GM18870 (cell line): ENCODE measurements at regions not wholly inside any gene's neighbourhood (a gene's known extent, or its start where the extent isn't known, plus 50 kb on each side); places are given as distances from the start of the nearest gene placed in this dataset.
"Not testable (repeated sequence)": the region's sequence is repeated elsewhere in the genome, so short reads cannot be mapped to it uniquely, and the experiment has no call there.

Experiments used
- ATAC-seq: cut with Tn5 transposase; IDR thresholded peaks from one replicate; pipeline ENCODE4 v1.9.1; 2021; ENCODE audit warnings: moderate library complexity; ENCODE audit not compliant: unreplicated experiment

DNA sequence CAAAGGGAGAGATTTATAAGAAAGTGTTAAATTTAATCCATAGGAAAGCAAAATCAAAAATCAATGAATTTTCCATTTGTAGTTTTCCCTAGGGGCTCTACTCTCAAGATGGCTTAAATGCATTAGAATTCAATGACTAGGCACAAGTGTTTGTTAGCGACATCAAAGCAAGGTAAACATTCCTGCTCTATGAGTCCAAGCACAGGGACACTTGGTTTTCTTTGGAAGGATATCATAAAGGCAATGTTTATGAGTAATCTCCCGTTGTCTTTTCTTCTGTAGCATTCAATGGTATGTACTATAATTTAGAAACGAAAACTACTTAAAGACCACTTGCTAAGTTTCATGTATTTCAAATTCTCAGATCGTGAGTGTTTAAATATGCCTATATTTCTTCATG lies 54.8 kb upstream of the ZNF717 start:
- not testable (repeated sequence) for ATAC-seq

- not testable (repeated sequence) for ATAC-seq
Measured at GRCh38 chr3:75850301-75851008, 65.1 kb upstream of the ZNF717 start.

DNA sequence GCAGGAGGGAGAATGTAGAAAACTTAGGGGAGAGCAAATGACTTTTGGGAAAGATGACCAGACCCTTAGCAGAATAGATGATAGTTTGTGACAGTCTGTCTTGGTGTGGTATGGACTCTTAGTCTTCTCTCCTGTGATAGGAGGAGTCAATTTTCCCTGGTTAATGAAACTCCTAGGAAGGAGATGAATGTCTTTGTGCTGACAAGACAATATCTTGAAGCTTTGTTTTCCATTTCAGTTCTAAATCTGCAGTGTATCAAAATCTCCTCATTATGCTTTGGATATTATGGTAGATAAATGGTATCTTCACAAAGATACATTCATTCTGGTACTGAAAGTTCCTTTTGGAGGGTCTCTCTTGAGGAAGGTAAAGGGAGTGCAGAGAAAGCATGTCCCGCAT lies 77.8 kb upstream of the ZNF717 start:
- ATAC-seq, result no peak

- ATAC-seq, result no peak
Measured at GRCh38 chr3:75863878-75864277, 78.5 kb upstream of the ZNF717 start.

DNA sequence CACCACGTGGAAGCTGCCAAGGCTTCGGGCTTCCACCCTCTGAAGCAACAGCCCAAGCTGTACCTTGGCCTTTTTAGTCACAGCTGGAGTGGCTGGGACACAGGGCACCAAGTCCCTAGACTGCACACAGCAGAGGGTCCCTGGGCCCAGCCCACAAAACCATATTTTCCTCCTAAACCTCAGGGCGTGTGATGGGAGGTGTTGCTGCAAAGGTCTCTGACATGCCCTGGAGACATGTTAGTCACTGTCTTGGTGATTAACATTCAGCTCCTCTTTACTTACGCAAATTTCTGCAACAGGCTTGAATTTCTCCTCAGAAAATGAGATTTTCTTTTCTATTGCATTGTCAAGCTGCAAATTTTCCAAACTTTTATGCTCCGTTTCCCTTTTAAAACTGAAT lies 98.4 kb upstream of the ZNF717 start:
- not testable (repeated sequence) for ATAC-seq

- no peak for ATAC-seq
Measured at GRCh38 chr3:75886971-75887526, 101.7 kb upstream of the ZNF717 start.

GRCh38 chr3:75894234-75894633 lies 108.9 kb upstream of the ZNF717 start:
- no peak for ATAC-seq

DNA sequence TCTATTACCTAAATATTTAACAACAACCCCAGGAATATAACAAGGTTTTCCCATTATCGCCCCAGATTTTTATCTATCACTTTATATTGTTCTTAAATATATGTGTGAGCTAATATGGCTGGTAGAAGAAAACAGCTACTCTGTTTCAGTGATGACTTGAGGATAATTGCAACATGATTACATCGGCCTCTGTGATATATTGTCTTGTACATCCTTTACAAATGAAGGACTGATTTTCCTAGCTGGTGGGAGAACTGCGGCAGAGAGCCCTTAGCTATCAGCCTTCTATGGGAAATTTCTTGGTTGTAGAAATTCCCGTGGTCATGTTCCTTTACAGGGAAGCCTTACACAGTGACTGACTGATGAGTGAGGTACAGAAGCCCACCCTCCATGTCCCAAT lies 110.9 kb upstream of the ZNF717 start:
- no peak for ATAC-seq

DNA sequence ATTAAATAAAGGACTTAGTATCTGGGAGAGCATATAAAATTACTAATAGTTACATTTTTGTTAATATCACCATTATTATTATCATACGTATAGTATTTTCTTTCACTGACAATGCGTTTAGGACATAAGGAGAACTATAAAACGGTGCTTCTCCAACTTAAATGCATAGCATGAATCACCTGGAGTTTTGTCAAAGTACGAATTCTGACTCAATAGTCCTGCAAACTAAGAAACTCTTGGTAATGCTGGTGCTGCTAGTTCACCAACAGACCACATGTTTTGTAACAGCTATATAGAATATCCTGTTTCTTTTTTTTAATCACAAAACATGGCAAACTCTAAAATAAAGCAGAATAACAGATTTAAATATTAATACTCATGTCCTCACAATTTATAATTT lies 116.1 kb upstream of the ZNF717 start:
- ATAC-seq, result not testable (repeated sequence)

- no peak for ATAC-seq
Measured at GRCh38 chr3:75906555-75907112, 121.3 kb upstream of the ZNF717 start.

DNA sequence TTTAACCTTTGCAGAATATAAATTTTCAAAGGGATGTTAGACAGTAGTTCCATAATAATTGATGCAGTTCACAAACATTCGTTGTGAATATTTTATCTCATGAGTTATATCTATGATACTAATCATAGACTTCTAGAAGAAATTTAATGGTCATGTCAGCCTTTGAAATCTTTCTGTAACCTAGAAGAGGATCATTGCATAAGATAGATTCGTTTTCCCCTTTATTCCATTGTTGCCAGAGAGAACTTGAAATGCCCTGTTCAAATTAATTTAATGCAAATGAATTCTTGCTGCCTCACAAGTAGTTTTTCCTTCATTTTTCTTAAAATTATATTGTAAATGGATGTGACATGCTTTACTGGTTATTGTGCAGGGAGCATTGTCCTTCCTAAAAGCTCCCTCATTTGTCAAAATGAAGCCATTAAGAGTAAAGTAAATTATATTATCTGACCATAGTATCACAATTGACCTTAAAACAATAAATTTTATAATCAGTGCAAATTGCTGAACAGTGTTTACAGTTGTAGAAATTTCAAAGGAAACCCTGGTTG lies 128.5 kb upstream of the ZNF717 start:
- ATAC-seq, result no peak

- not testable (repeated sequence) for ATAC-seq
Measured at GRCh38 chr3:75914741-75915140, 129.4 kb upstream of the ZNF717 start.

- ATAC-seq, result no peak
Measured at GRCh38 chr3:75938921-75939320, 153.6 kb upstream of the ZNF717 start.

DNA sequence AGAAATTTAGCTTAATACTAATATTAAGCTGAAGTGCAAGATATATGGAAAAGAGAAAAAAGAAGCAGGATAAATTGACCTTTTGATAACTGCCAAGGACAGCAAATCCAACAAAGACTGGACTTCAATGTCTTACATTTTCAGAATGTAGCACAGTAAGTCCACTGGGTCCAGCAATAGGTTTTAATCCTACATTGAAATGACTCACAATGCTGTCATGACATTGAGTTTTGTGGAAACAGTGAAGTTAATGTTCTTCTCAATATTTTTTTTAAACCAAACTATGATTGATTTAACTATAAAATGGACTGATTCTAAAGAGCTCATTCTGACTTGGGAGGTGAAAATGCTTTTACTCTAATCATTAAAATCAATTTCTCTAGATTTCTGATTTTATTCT lies 166.6 kb upstream of the ZNF717 start:
- ATAC-seq, result no peak

DNA sequence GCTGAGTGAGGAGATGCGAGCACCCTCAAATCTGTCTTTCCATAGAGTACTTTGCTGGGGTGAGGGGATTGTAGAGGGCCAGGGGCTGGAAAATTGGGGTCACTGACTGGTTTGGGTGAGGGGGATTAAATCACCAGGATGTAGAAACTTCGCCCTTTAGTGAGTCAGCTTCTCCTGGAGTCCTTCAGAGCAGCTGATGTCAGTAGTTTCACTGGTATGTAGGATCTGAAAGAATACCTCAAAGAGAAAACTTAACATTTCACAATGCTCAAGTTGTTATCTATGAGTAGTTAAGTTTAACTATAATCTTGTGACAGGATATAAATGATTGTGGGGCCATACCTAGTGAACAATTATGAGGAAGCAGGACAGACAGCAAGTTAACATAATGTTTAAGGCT lies 174.7 kb upstream of the ZNF717 start:
- ATAC-seq, result not testable (repeated sequence)

DNA sequence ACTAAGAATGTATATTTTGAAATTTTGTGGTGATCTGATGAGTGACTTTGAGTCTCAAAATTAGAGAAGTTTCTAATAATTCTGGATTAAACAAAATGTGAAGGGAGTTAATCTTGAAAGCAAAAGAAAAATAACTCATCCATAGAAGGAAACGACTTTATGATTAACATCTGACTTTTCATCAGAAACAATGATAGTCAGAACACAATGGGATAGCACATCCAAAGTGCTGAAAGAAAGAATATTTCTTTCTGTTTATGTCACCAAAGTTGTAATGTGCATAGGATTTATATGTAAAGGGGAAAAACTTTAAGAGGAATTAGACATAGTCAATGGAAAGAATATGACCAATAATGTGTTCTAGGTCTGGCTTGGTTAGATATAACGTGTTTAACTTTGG lies 176.7 kb upstream of the ZNF717 start:
- not testable (repeated sequence) for ATAC-seq

- ATAC-seq, result no peak
Measured at GRCh38 chr3:75967071-75967470, 181.7 kb upstream of the ZNF717 start.

- no peak for ATAC-seq
Measured at GRCh38 chr3:75978686-75979085, 193.3 kb upstream of the ZNF717 start.

DNA sequence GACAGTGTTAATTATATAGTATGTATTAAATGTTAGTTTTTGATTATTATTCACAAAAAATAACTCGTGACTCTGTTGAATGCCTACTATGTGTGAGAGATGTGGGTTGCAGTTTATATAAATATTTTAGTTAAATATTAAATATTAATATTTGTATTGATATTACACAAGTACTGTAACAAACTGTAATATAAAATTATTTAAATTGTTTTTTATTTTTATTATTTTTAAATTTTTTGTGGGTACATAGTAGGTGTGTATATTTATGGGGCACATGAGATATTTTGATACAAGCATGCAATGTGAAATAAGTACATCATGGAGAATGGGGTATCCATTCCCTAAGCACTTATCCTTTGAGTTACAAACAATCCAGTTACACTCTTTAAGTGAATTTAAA lies 196.1 kb upstream of the ZNF717 start:
- no peak for ATAC-seq

GRCh38 chr3:75982151-75982550 lies 196.8 kb upstream of the ZNF717 start:
- no peak for ATAC-seq

GRCh38 chr3:75983111-75983510 lies 197.8 kb upstream of the ZNF717 start:
- no peak for ATAC-seq

DNA sequence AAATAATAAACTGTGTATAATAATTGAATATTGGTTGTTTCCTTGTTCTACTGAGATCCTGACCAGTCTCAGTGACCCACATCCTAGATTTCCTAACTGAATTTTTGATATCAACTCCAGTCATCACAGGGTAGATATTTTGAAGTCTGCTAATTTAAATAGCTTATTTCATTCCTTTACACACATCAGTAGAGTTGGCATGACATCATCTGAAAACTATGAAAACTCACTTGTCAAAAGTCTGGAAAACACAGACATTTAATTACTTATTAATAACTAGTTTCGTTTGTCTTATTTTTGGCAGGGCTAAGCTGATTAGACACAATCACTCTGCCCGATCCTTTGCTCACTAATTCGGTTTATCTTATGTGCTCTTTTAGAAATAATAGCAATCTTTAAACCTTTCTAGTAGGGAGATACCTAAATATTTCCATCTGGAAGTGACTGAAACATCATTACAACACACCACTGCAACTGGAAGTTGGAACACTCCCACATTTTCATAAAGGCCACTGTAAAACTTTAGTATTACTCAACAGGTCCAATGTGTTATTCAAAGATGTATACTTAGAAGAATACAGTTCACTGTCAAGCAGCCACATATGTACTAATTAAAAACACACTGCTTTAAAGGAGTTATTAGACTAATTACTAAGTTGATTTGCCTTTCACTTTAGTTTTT lies 198.4 kb upstream of the ZNF717 start:
- ATAC-seq, result no peak
